NCI-H748 (cell line): ENCODE measurements at regions not wholly inside any gene's neighbourhood (a gene's known extent, or its start where the extent isn't known, plus 50 kb on each side); places are given as distances from the start of the nearest gene placed in this dataset.
"Not testable (repeated sequence)": the region's sequence is repeated elsewhere in the genome, so short reads cannot be mapped to it uniquely, and the experiment has no call there.

Source experiments
- DNase-seq: peaks from one replicate; lab custom pipeline; 2025; ENCODE audit not compliant: unreplicated experiment; lab: John Stamatoyannopoulos, UW

- DNase-seq, result no peak
Measured at GRCh38 chr3:194189243-194189791, 53.4 kb downstream of the HES1 start.

- DNase-seq, result not testable (repeated sequence)
Measured at GRCh38 chr3:194191850-194192249, 55.9 kb downstream of the HES1 start.

GRCh38 chr3:194194051-194194756 lies 58.3 kb downstream of the HES1 start:
- DNase-seq, result no peak

- no peak for DNase-seq
Measured at GRCh38 chr3:194194757-194195085, 58.8 kb downstream of the HES1 start.

GRCh38 chr3:194195611-194196010 lies 59.7 kb downstream of the HES1 start:
- no peak for DNase-seq

- DNase-seq, result no peak
Measured at GRCh38 chr3:194196876-194197275, 60.9 kb downstream of the HES1 start.

- DNase-seq, result no peak
Measured at GRCh38 chr3:194197396-194197960, 61.5 kb downstream of the HES1 start.

- peak; percentile 13 for DNase-seq
Measured at GRCh38 chr3:194197981-194198695, 62.2 kb downstream of the HES1 start.

- DNase-seq, result no peak
Measured at GRCh38 chr3:194198938-194199337, 63.0 kb downstream of the HES1 start.

GRCh38 chr3:194200422-194201081 lies 64.6 kb downstream of the HES1 start:
- DNase-seq, result no peak

GRCh38 chr3:194201953-194202666 lies 66.2 kb downstream of the HES1 start:
- DNase-seq, result no peak

- DNase-seq, result no peak
Measured at GRCh38 chr3:194203482-194204041, 67.6 kb downstream of the HES1 start.

- peak; percentile 52 for DNase-seq
Measured at GRCh38 chr3:194204042-194204987, 68.4 kb downstream of the HES1 start.

GRCh38 chr3:194205675-194206133 lies 69.8 kb downstream of the HES1 start:
- peak; percentile 85 for DNase-seq

GRCh38 chr3:194206320-194206719 lies 70.4 kb downstream of the HES1 start:
- DNase-seq, result no peak

GRCh38 chr3:194208709-194209108 lies 72.8 kb downstream of the HES1 start:
- no peak for DNase-seq

- no peak for DNase-seq
Measured at GRCh38 chr3:194212161-194212844, 76.4 kb downstream of the HES1 start.

- no peak for DNase-seq
Measured at GRCh38 chr3:194212845-194213331, 76.9 kb downstream of the HES1 start.

GRCh38 chr3:194215392-194215791 lies 79.4 kb downstream of the HES1 start:
- DNase-seq, result no peak
